ENCODE measurements at regions not wholly inside any gene's neighbourhood (a gene's known extent, or its start where the extent isn't known, plus 50 kb on each side); places are given as distances from the start of the nearest gene placed in this dataset.
"Not testable (repeated sequence)": the region's sequence is repeated elsewhere in the genome, so short reads cannot be mapped to it uniquely, and the experiment has no call there.

- Histone ChIP-seq H3K9me3 (ENCODE audit: control insufficient read depth, low read depth, low read length) (no peaks in the 10 kb centered on the region), H3K36me3 (ENCODE audit: control insufficient read depth, insufficient read depth, low read length) (no peaks in the 10 kb centered on the region), H3K27me3 (ENCODE audit: control insufficient read depth, insufficient read depth, low read length) (no peaks in the 10 kb centered on the region), H3K4me1 (ENCODE audit: control insufficient read depth, insufficient read depth, low read length) (no peaks in the 10 kb centered on the region), H3K27ac (ENCODE audit: low read length) (no peak overlapping the region), H3K4me3 (ENCODE audit: low read length) (no peak overlapping the region)
- no peak for DNase-seq
- no CpG with 5 or more reads among the region's 3 CpGs for WGBS (ENCODE audit: insufficient coverage, low lambda C conversion rate)
Observed at GRCh38 chr12:42010715-42011114, 134.0 kb downstream of the GXYLT1 start.

- no peak overlapping the region for H3K4me3 ChIP-seq (ENCODE audit: low read length)
- no peak overlapping the region for H3K27ac ChIP-seq (ENCODE audit: low read length)
- H3K4me1 ChIP-seq (ENCODE audit: control insufficient read depth, insufficient read depth, low read length) = no peaks in the 10 kb centered on the region
- WGBS (ENCODE audit: insufficient coverage, low lambda C conversion rate) = no CpG with 5 or more reads among the region's 1 CpG
- no peaks in the 10 kb centered on the region for H3K27me3 ChIP-seq (ENCODE audit: control insufficient read depth, insufficient read depth, low read length)
- H3K36me3 ChIP-seq (ENCODE audit: control insufficient read depth, insufficient read depth, low read length) = no peaks in the 10 kb centered on the region
- H3K9me3 ChIP-seq (ENCODE audit: control insufficient read depth, low read depth, low read length) = no peaks in the 10 kb centered on the region
- no peak for DNase-seq
Observed at GRCh38 chr12:42010257-42010656, 134.4 kb downstream of the GXYLT1 start.

- H3K4me3 ChIP-seq (ENCODE audit: low read length) = no peak overlapping the region
- H3K4me1 ChIP-seq (ENCODE audit: control insufficient read depth, insufficient read depth, low read length) = no peaks in the 10 kb centered on the region
- WGBS (ENCODE audit: insufficient coverage, low lambda C conversion rate) = no CpG with 5 or more reads among the region's 5 CpGs
- no peaks in the 10 kb centered on the region for H3K36me3 ChIP-seq (ENCODE audit: control insufficient read depth, insufficient read depth, low read length)
- no peaks in the 10 kb centered on the region for H3K9me3 ChIP-seq (ENCODE audit: control insufficient read depth, low read depth, low read length)
- no peak overlapping the region for H3K27ac ChIP-seq (ENCODE audit: low read length)
- DNase-seq = no peak
- no peaks in the 10 kb centered on the region for H3K27me3 ChIP-seq (ENCODE audit: control insufficient read depth, insufficient read depth, low read length)
Observed at GRCh38 chr12:42008996-42009395, 135.7 kb downstream of the GXYLT1 start.

GRCh38 chr12:42003031-42003430 is 141.6 kb downstream of the GXYLT1 start:
- WGBS (ENCODE audit: insufficient coverage, low lambda C conversion rate) = no CpG with 5 or more reads among the region's 1 CpG

GRCh38 chr12:42002563-42002962 is 142.1 kb downstream of the GXYLT1 start:
- H3K27me3 ChIP-seq (ENCODE audit: control insufficient read depth, insufficient read depth, low read length) = no peaks in the 10 kb centered on the region
- no peaks in the 10 kb centered on the region for H3K36me3 ChIP-seq (ENCODE audit: control insufficient read depth, insufficient read depth, low read length)
- H3K4me3 ChIP-seq (ENCODE audit: low read length) = no peak overlapping the region
- WGBS (ENCODE audit: insufficient coverage, low lambda C conversion rate) = 100% methylated on average over 1 of the region's 1 CpG
- no peak for DNase-seq
- no peaks in the 10 kb centered on the region for H3K4me1 ChIP-seq (ENCODE audit: control insufficient read depth, insufficient read depth, low read length)
- H3K9me3 ChIP-seq (ENCODE audit: control insufficient read depth, low read depth, low read length) = no peaks in the 10 kb centered on the region
- H3K27ac ChIP-seq (ENCODE audit: low read length) = no peak overlapping the region

More at GRCh38 chr12:42003031-42003430, 141.6 kb downstream of the GXYLT1 start:
- Histone ChIP-seq H3K27ac (ENCODE audit: low read length) (no peak overlapping the region), H3K4me1 (ENCODE audit: control insufficient read depth, insufficient read depth, low read length) (no peaks in the 10 kb centered on the region), H3K36me3 (ENCODE audit: control insufficient read depth, insufficient read depth, low read length) (no peaks in the 10 kb centered on the region), H3K4me3 (ENCODE audit: low read length) (no peak overlapping the region), H3K27me3 (ENCODE audit: control insufficient read depth, insufficient read depth, low read length) (no peaks in the 10 kb centered on the region), H3K9me3 (ENCODE audit: control insufficient read depth, low read depth, low read length) (no peaks in the 10 kb centered on the region)
- no peak for DNase-seq

GRCh38 chr12:41998436-41998835 is 146.2 kb downstream of the GXYLT1 start:
- Histone ChIP-seq H3K9me3 (ENCODE audit: control insufficient read depth, low read depth, low read length) (no peaks in the 10 kb centered on the region), H3K27me3 (ENCODE audit: control insufficient read depth, insufficient read depth, low read length) (no peaks in the 10 kb centered on the region), H3K36me3 (ENCODE audit: control insufficient read depth, insufficient read depth, low read length) (no peaks in the 10 kb centered on the region), H3K4me1 (ENCODE audit: control insufficient read depth, insufficient read depth, low read length) (no peaks in the 10 kb centered on the region), H3K4me3 (ENCODE audit: low read length) (no peak overlapping the region), H3K27ac (ENCODE audit: low read length) (no peak overlapping the region)
- no peak for DNase-seq
- WGBS (ENCODE audit: insufficient coverage, low lambda C conversion rate) = 96% methylated on average over 5 of the region's 14 CpGs

- WGBS (ENCODE audit: insufficient coverage, low lambda C conversion rate) = 60% methylated on average over 1 of the region's 2 CpGs
- H3K27me3 ChIP-seq (ENCODE audit: control insufficient read depth, insufficient read depth, low read length) = no peaks in the 10 kb centered on the region
- H3K4me1 ChIP-seq (ENCODE audit: control insufficient read depth, insufficient read depth, low read length) = peaks cover 11% of the 10 kb centered on the region
- no peak for DNase-seq
- H3K36me3 ChIP-seq (ENCODE audit: control insufficient read depth, insufficient read depth, low read length) = no peaks in the 10 kb centered on the region
- H3K4me3 ChIP-seq (ENCODE audit: low read length) = no peak overlapping the region
- H3K9me3 ChIP-seq (ENCODE audit: control insufficient read depth, low read depth, low read length) = peaks cover 2% of the 10 kb centered on the region
- no peak overlapping the region for H3K27ac ChIP-seq (ENCODE audit: low read length)
Observed at GRCh38 chr12:41993283-41993682, 151.4 kb downstream of the GXYLT1 start.

GRCh38 chr12:41992692-41993215 is 151.9 kb downstream of the GXYLT1 start:
- Histone ChIP-seq H3K4me1 (ENCODE audit: control insufficient read depth, insufficient read depth, low read length) (peaks cover 11% of the 10 kb centered on the region), H3K27ac (ENCODE audit: low read length) (peak overlapping the region; percentile 69), H3K9me3 (ENCODE audit: control insufficient read depth, low read depth, low read length) (peaks cover 2% of the 10 kb centered on the region), H3K36me3 (ENCODE audit: control insufficient read depth, insufficient read depth, low read length) (no peaks in the 10 kb centered on the region), H3K27me3 (ENCODE audit: control insufficient read depth, insufficient read depth, low read length) (no peaks in the 10 kb centered on the region), H3K4me3 (ENCODE audit: low read length) (no peak overlapping the region)
- peak in 1 of 2 donors; percentile 3 for DNase-seq
- no CpG with 5 or more reads among the region's 3 CpGs for WGBS (ENCODE audit: insufficient coverage, low lambda C conversion rate)

- peak; percentile 85 to 90 for DNase-seq
Observed at GRCh38 chr12:41992022-41992421, 152.7 kb downstream of the GXYLT1 start.

GRCh38 chr12:41988715-41989114 is 156.0 kb downstream of the GXYLT1 start:
- no peak for DNase-seq
- 100% methylated on average over 1 of the region's 2 CpGs for WGBS (ENCODE audit: insufficient coverage, low lambda C conversion rate)
- Histone ChIP-seq H3K36me3 (ENCODE audit: control insufficient read depth, insufficient read depth, low read length) (no peaks in the 10 kb centered on the region), H3K27me3 (ENCODE audit: control insufficient read depth, insufficient read depth, low read length) (no peaks in the 10 kb centered on the region), H3K4me3 (ENCODE audit: low read length) (no peak overlapping the region), H3K27ac (ENCODE audit: low read length) (no peak overlapping the region), H3K4me1 (ENCODE audit: control insufficient read depth, insufficient read depth, low read length) (peaks cover 11% of the 10 kb centered on the region), H3K9me3 (ENCODE audit: control insufficient read depth, low read depth, low read length) (peaks cover 2% of the 10 kb centered on the region)

More at GRCh38 chr12:41992022-41992421, 152.7 kb downstream of the GXYLT1 start:
- peaks cover 2% of the 10 kb centered on the region for H3K9me3 ChIP-seq (ENCODE audit: control insufficient read depth, low read depth, low read length)
- H3K27me3 ChIP-seq (ENCODE audit: control insufficient read depth, insufficient read depth, low read length) = no peaks in the 10 kb centered on the region
- WGBS (ENCODE audit: insufficient coverage, low lambda C conversion rate) = no CpG with 5 or more reads among the region's 1 CpG
- H3K4me1 ChIP-seq (ENCODE audit: control insufficient read depth, insufficient read depth, low read length) = peaks cover 11% of the 10 kb centered on the region
- H3K36me3 ChIP-seq (ENCODE audit: control insufficient read depth, insufficient read depth, low read length) = no peaks in the 10 kb centered on the region
- peak overlapping the region; percentile 69 for H3K27ac ChIP-seq (ENCODE audit: low read length)
- no peak overlapping the region for H3K4me3 ChIP-seq (ENCODE audit: low read length)

GRCh38 chr12:41986513-41986912 is 158.2 kb downstream of the GXYLT1 start:
- not testable (repeated sequence) for H3K4me1 ChIP-seq (ENCODE audit: control insufficient read depth, insufficient read depth, low read length); H3K4me3 ChIP-seq (ENCODE audit: low read length)
- WGBS (ENCODE audit: insufficient coverage, low lambda C conversion rate) = no CpG with 5 or more reads among the region's 2 CpGs

More at GRCh38 chr12:41986513-41986912, 158.2 kb downstream of the GXYLT1 start:
- not testable (repeated sequence) for H3K36me3 ChIP-seq (ENCODE audit: control insufficient read depth, insufficient read depth, low read length); H3K27me3 ChIP-seq (ENCODE audit: control insufficient read depth, insufficient read depth, low read length); H3K9me3 ChIP-seq (ENCODE audit: control insufficient read depth, low read depth, low read length); DNase-seq; H3K27ac ChIP-seq (ENCODE audit: low read length)

Data from large intestine (tissue), 3 donors.